HG02623 (cell line): ENCODE measurements at regions not wholly inside any gene's neighbourhood (a gene's known extent, or its start where the extent isn't known, plus 50 kb on each side); places are given as distances from the start of the nearest gene placed in this dataset.
"Not testable (repeated sequence)": the region's sequence is repeated elsewhere in the genome, so short reads cannot be mapped to it uniquely, and the experiment has no call there.

ENCODE experiments used
- ATAC-seq: cut with Tn5 transposase; IDR thresholded peaks from one replicate; pipeline ENCODE4 v1.9.1; 2021; ENCODE audit warnings: moderate library complexity; ENCODE audit not compliant: unreplicated experiment

DNA sequence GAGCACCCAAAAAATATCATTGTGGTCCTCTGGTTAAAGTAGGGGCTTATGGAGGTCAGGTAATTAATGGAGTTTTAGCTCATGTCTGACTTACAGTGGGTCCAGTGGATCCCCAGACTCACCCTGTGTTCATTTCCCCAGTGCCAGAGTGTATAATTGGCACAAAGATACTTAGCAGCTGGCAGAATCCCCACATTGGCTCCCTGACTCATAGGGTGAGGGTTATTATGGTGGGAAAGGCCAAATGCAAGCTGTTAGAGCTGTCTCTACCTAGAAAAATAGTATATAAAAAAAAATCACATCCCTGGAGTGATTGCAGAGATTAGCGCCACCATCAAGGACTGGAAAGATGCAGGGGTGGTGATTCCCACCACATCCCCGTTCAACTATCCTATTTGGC is 1067.6 kb upstream of the ACVR2A start:
- ATAC-seq = no peak

DNA sequence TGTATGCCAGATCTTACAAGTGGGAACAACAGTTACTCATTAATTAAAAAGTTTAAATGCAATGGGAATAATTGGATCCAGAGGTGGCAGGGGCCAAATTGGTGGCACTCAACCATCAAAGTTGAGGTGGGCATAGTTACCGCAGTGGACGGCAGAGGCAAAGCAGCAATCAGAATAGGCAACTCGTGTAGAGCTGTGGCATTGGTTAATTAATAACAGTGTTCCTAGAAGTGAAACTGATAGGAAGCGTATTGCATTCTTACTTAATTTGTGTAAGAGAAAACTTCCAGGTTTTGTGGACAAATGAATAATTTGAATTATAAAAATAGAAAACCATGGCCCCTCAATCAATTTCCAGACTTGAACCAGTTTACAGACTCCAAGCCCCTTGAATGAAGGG is 1068.2 kb upstream of the ACVR2A start:
- ATAC-seq = no peak

DNA sequence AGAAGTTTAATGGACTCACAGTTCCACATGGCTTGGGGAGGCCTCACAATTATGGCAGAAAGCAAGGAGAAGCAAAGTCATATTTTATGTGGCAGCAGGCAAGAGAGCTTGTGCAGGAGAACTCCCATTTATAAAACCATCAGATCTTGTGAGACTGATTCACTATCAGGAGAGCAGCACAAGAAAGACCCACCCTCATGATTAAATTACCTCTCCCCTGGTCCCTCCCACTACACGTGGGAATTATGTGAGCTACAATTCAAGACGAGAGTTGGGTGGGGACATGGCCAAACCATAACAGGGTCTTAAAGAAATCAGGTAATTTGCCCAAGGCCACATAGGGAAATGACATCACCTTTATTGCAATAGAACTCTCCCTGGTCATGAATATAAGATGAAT is 1073.3 kb upstream of the ACVR2A start:
- ATAC-seq = no peak

DNA sequence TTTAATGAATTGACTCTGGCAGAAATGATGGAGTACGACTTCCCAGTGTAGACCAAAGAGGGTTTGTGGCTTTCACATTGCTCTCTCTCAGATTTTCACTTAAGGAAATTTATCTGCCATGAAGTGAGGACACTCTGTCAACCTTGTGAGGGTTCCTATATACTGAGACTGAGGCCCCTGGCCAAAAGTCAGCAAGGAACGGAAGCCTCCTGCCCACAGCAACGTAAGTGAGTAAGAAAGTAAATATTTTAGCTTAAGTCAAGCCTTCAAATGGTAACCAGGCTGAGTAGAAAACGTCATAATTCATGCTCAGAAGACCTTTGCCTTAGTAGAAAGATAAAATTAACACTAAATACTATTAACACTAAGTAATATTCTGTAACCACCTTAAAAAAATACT is 1080.5 kb upstream of the ACVR2A start:
- ATAC-seq = no peak

DNA sequence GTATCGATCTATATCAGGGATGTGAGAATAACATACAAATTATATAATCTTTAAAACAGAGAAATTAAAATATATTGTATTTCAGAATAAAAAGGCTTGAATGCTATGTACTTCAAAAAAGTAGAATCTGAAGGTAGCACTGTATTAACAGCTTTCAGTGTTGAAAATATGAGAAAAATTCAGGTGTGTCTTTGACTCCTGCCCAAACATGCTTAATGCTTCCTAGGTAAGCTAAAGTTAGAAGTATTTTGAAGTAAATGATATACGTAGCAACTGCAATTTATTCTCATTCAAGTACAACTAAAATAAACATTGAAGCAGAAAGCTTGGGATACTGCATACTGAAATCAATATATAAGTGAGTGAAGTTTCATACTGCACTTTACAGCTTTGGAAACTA is 1082.0 kb upstream of the ACVR2A start:
- ATAC-seq = no peak

DNA sequence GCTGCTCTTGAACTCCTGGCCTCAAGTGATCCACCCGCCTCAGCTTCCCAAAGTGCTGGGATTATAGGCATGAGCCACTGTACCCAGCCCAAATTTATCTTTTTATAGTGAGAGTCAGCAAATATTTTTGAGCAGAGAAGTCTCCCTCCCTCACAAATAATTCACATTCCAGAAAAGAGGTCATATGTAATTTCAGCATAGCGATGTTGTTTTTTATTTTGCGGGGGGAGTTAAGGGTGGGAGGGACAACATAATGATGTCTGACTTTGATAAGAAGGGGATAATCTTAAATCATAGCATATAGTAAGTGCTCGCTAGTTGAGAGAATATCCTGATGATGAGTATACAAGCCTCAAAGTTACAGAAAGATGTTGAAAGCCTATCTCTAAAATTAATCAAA is 1090.2 kb upstream of the ACVR2A start:
- ATAC-seq = no peak

DNA sequence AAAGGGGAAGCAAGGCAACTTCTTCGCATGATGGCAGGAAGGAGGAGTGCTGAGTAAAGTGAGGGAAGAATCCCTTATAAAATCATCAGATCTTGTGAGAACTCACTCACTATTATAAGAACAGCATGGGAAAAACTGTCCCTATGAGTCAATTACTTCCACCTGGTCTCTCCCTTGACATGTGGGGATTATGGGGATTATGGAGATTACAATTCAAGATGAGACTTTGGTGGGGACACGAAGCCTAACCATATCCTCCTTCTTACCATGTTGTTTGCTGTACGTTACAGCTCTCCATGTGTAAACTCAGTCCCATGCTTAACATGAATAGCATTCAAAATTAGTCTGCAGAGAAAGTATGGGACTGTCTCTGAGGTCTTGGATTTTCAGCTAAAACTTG is 1096.8 kb upstream of the ACVR2A start:
- no peak for ATAC-seq

DNA sequence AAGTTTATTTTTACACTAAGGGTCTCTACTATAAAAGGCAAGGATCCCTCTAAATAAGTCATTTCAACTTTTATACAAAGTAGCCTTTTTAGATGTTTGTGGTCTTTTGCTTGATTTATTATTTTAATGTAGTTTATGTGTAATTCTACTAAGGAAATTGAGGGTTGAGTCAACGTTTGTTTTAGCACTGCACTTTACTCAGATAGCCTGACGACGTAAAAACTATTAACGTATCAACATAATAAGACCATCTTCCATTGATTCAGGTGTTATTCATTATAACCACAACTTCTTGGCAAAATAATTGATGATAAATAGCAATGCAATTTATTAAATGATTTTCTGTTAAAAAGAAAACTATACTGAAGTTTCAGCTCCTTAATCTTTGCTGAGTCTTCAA is 1103.6 kb upstream of the ACVR2A start:
- ATAC-seq = no peak

DNA sequence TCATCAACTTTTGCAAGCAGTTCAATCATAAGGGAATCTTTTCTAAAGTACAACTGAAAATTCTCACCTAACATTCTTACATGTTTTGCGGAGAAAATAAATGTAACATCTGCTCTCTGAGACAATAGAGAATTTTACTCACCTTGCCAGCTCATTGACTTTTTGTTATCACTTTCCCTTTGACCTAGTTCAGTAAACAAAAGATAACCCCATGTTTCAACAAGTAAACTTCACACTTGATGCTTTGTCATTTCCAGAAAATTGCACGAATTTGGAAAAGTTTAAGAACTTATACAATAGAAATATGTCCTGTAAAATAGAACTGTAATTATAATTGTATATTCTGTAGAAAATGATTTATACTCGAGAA is 1110.0 kb upstream of the ACVR2A start:
- ATAC-seq = no peak

DNA sequence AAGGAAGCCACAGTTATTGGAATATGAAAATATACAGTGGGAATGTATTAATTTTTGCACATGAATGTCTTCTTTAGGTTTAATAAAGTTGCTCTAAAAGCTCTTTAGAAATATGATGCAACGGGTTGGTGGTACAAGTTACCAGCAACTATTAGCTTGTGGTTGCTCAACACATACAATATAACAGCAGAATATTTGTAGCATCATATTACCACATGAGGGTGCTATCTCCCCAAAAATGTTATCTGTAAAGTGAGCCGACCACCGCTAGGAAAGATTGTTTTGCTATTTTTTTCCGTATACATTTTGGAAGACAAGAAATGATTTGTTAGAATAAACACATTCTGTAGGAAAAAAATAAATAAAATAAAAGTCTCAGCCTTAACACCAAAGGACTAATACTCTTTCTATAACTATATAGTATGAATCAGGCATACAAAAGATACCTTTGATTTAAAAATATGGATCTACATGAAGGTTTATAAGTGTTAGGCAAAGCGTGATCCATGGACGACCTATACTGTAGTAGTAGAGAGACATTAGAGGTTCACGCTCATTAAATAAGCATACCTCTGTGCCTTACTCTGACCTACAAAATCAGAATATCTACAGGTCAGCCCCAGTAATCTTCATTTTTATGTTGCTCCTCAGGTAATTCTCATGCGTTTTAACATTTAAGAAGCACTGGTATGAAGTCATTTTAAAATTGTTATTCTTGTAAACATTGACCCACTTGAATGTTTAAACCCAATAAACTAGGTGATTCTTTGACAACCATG is 1110.6 kb upstream of the ACVR2A start:
- ATAC-seq = peak; percentile 70

DNA sequence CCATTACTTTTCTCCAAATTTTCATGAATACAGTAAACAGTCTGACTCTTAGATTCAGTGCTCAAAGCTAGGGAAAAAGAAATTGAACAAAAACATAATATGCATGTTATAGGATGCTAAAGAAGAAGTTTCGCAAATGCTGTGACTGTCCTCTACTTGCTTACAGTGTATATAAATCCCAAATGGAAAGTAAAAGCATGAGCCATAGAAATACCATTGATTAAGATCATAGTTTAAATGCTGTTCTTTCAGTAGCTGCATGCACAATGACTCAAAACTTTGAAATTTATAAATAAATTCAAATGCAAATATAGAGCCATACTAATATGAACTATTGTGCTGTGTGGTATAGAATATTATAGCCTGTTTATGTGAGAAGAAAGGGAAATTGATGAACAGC is 1113.9 kb upstream of the ACVR2A start:
- ATAC-seq = no peak

DNA sequence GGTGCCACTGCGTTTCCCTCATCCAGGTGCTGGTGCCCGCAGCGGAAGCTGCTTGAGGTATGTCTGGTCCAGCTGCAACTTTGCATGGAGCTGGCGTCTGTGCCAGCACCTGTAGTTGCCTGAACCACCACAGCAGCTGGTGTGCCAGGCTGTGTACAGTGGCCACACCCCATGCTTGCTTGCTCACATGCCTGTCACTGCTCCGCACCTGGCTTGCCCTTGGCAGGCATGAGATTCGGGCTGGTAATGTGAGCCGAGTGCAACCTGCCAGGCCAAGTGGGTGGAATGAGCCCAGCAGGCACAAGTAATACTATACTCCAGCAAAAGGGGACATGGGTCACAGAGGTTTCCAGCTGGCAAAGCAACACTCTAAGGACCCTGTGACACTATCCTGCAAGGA is 1123.3 kb upstream of the ACVR2A start:
- ATAC-seq = no peak

DNA sequence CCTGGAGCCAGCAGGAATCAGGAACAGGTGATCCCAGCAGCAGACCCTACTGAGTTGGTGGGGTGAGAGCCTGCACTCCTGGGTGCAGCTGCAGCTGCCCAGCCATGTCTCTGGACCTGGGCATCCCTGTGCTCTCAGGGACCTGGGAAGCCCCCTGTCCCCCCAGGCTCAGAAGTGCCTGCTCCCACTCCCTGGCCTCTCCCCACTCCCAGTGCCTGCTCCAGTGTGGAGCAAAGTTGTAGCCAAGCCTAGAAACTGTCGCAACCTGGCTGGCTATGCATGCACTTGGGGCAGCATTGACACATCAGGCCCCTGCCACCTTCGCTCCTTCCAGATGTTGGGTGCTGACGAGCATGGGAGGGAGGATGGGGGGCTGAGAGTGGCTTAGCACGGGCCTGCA is 1124.7 kb upstream of the ACVR2A start:
- ATAC-seq = no peak

DNA sequence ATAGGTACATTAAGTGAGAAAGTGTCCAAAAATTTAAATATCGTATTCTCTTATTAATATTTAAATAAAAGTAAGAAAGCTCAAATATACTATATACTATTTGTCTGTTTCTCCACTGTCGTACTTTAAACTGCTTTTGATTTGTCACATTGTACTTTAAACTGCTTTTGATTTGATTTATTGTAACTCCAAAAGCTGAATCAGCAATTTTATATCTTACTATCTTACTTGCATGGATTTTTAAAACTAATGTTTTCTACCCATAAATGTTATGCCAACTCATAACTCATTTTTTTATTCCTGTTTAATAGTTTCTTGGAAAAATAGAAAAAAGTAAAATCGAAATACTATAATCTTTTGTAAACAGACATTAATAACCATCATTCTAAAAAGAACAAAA is 1128.2 kb upstream of the ACVR2A start:
- no peak for ATAC-seq

DNA sequence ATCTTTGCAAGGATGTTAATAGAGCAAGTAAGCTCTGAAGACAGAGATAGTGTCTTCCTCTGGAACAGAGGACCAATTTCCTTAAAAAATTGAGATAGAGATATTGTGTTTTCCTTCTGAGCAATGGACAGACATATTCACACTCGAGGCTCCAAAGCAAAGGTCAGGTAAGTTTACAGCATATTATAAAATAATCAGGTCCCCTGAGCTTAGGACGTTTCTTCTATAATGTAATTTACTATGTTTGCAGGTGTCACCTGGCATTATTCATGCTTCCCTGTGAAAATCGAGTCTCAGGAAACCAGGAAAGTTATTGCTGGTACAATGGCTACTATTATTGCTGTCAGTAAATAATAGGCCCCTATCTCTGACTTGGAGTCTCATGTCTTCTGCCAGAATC is 1135.8 kb upstream of the ACVR2A start:
- ATAC-seq = no peak

DNA sequence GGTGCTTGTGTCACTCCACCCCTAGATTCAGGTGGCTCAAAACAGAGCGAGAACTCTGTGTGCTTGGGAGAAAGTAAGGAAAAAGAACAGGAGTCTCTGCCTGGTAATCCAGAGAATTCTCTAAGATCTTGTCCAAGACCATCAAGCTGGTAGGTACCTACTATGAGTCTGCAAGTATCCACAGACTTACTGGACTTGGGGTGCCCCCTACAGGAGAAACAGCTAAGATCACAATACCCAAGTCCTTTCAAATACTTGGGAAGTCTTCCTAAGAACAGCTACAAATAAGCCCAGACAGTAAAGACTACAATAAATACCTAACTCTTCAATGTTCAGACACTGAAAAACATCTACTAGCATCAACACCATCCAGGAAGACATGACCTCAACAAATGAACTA is 1143.6 kb upstream of the ACVR2A start:
- ATAC-seq = no peak

DNA sequence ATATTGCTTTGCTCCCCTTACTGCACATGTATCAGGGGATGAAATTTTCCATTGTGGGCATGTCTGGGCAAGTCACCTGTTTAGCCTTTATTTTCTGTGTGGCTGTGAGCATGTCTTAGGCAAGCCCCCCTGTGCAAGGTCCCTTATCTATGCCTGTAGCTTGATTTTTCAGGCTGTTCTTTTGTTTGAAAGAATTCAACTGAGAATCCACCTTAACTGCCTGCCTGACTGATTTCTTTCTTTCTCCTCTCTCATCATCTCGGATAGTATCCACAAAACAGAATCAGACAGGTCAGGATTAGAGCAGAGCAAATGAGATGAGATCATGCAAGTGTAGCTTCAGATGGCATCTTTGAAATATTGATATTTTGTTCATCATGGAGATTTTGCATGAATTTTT is 1147.5 kb upstream of the ACVR2A start:
- no peak for ATAC-seq

DNA sequence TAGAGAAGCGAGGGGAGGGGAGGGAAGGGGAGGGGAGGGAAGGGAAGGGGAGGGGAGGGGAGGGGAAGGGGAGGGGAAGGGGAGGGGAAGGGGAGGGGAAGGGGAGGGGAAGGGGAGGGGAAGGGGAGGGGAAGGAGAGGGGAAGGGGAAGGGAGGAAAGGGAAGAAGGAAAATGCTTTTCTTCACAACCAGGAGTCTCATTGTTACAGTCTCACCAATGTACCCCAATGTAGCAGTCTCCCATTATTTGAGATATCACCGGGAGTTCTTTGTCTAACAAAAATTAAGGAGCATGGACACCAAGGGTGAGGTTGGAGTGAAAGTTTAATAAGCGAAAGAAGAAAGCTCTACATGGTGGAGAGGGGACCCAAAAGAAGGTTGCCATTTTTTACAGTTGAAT is 1148.0 kb upstream of the ACVR2A start:
- ATAC-seq = not testable (repeated sequence)

DNA sequence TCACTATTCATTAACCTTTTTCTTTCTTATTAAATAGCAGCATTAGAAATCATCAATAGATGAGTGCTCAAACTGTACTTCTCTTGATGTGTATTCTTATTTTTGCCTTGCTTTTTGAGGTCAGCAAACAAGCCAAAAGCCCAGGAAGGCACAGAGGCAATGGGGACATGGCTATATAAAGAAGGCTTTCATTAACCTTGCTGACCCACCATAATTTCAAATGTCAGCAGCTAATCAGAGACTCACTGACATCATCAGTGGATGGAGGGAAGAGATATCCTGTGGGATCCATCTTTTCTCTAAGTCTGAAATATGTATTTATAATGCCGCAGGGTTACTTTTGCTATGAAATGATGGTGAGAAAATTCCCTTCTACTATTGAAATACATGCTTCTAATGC is 1162.8 kb upstream of the ACVR2A start:
- no peak for ATAC-seq

DNA sequence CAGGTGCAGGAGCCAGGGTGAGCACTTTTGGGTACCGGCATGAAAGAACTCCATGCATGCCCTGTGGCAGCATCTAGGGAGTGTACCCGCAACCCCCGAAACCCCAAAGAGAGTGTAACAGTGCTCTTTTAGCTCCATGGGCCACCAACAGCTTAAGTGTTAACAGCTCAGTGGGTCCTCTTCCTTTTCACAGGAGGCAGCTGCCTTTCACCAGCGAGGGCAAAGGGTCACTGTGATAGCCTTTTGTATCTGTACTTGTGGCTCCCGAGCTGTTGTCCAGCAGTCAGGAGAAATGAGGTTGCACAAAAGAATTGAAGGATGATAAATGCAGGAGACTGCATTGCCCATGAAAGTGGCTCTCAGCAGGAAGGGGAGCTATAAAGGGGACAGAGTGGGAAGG is 1166.3 kb upstream of the ACVR2A start:
- ATAC-seq = no peak

DNA sequence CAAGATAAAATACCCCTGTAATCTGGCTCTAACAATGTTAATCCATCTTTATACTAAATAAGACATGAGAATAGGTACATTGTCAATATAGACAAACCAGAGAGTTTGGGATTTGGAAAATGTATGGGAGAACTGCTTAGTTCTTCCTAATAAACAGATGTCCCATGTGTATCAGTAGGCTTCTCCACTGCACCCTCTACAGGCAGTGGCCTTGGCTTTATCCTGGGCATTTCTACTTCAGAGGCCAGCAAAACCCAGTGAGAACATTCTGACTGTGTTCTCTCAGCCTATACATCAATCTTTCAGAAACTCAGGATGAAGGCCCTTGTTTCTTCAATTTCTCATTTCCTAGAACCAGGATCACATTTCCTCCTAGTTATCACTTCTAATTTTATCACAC is 1167.5 kb upstream of the ACVR2A start:
- ATAC-seq = no peak

DNA sequence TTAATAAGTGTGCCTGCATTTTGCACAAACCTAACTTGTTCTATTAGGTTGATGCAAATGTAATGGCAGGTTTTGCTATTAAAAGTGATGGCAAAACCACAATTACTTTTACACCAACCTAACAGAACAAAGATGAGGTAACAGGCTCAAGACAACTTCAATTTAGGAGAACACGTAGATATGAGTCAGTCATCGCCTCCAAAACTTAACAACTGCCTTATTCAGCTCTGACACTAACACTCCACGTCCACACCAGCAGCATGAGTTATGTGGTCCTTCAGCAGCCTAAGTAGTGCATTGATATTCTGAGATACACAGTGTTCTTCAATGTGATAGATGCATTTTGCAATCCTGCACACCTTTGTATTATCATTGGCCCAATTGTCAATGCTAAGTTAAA is 1175.1 kb upstream of the ACVR2A start:
- ATAC-seq = no peak

DNA sequence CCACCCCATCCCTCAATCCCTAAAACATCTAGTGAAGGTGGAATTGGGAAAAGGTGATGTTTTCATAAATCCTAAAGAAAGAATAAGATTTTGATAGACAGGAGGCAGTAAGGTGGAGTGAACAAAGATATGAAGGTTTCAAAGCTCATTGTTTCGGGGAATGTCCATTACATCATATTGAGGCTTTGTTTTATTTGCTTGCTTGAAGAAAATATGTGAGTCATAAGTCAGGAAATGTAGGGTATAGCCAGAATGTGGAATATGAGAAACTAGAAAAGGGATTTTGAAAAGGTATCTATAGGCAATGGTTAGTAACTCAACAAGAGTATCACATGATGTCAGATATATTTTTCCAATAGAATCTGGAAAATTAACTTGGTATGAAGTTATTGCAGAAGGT is 1178.5 kb upstream of the ACVR2A start:
- no peak for ATAC-seq
